Natural killer cell treated with Interleukin-12 subunit alpha and Interleukin-12 subunit beta and Interleukin-15 and Interleukin-18, amount 100 ng/mL, for 72 hours (primary cell): ENCODE measurements at regions not wholly inside any gene's neighbourhood (a gene's known extent, or its start where the extent isn't known, plus 50 kb on each side); places are given as distances from the start of the nearest gene placed in this dataset.
A peak's percentile ranks its signal among the peaks of the same experiment; 100 is the strongest.

ENCODE experiments used
- ATAC-seq, 2 donors: fragments of 150-1000 bp; cut with Tn5 transposase in 1 of 2; sonication (Bioruptor Pico), chemical (Tn5 transposase) in 1 of 2; 2 replicates each; pipeline ENCODE4 v1.10.0; 2021
- DNase-seq: peaks from one replicate; pipeline ENCODE4 v3.0.0; 2022; ENCODE audit warnings: low spot score
- H3K27ac Mint-ChIP-seq, 2 donors: 1 replicate in 1 of 2; 2 replicates in 1 of 2; pipeline ENCODE4 v1.8.0; 2022; ENCODE audit warnings: mixed read lengths in 2 of 2, mild to moderate bottlenecking in 1 of 2, moderate library complexity in 1 of 2
- H3K27me3 Mint-ChIP-seq, 2 donors: 1 replicate in 1 of 2; 2 replicates in 1 of 2; pipeline ENCODE4 v1.8.0; 2022; ENCODE audit warnings: mixed read lengths in 2 of 2
- H3K36me3 Mint-ChIP-seq: one replicate; pipeline ENCODE4 v1.8.0; 2022; ENCODE audit warnings: mixed read lengths
- H3K4me1 Mint-ChIP-seq, 2 donors: 1 replicate in 1 of 2; 2 replicates in 1 of 2; pipeline ENCODE4 v1.8.0; 2022; ENCODE audit warnings: low read depth in 2 of 2, mixed read lengths in 2 of 2, mild to moderate bottlenecking in 1 of 2
- H3K4me3 Mint-ChIP-seq: one replicate; pipeline ENCODE4 v1.8.0; 2022; ENCODE audit warnings: mixed read lengths
- H3K9me3 Mint-ChIP-seq: 2 replicates; pipeline ENCODE4 v1.8.0; 2022; ENCODE audit warnings: mixed read lengths

- DNase-seq (no peak), ATAC-seq (no peak)
- Mint-ChIP-seq H3K27me3 (peaks cover 28 to 63% of the 10 kb centered on the region in 2 donors), H3K27ac (no peak overlapping the region), H3K4me3 (no peak overlapping the region), H3K9me3 (no peaks in the 10 kb centered on the region), H3K36me3 (no peaks in the 10 kb centered on the region), H3K4me1 (no peaks in the 10 kb centered on the region)
Observed at GRCh38 chr1:29901624-29902325, 665.5 kb downstream of the PTPRU start.

GRCh38 chr1:29900712-29901111 lies 664.4 kb downstream of the PTPRU start:
- no peaks in the 10 kb centered on the region for H3K9me3 Mint-ChIP-seq
- H3K27ac Mint-ChIP-seq, result no peak overlapping the region
- no peak for DNase-seq
- ATAC-seq, result no peak
- no peak overlapping the region for H3K4me3 Mint-ChIP-seq
- no peaks in the 10 kb centered on the region for H3K4me1 Mint-ChIP-seq
- no peaks in the 10 kb centered on the region for H3K36me3 Mint-ChIP-seq
- H3K27me3 Mint-ChIP-seq, result peaks cover 32 to 63% of the 10 kb centered on the region in 2 donors

- no peak overlapping the region for H3K4me3 Mint-ChIP-seq
- H3K27ac Mint-ChIP-seq, result no peak overlapping the region
- DNase-seq, result no peak
- H3K36me3 Mint-ChIP-seq, result no peaks in the 10 kb centered on the region
- H3K4me1 Mint-ChIP-seq, result no peaks in the 10 kb centered on the region
- ATAC-seq, result no peak
- peaks cover 38 to 63% of the 10 kb centered on the region in 2 donors for H3K27me3 Mint-ChIP-seq
- H3K9me3 Mint-ChIP-seq, result no peaks in the 10 kb centered on the region
Observed at GRCh38 chr1:29900104-29900679, 663.9 kb downstream of the PTPRU start.

- Mint-ChIP-seq H3K4me3 (no peak overlapping the region), H3K9me3 (no peaks in the 10 kb centered on the region), H3K4me1 (no peaks in the 10 kb centered on the region), H3K27me3 (peaks cover 38 to 60% of the 10 kb centered on the region in 2 donors), H3K36me3 (no peaks in the 10 kb centered on the region), H3K27ac (no peak overlapping the region)
- no peak for DNase-seq
- ATAC-seq, result no peak
Observed at GRCh38 chr1:29896791-29897714, 660.7 kb downstream of the PTPRU start.

GRCh38 chr1:29896300-29896699 lies 660.0 kb downstream of the PTPRU start:
- DNase-seq (no peak), ATAC-seq (no peak)
- Mint-ChIP-seq H3K36me3 (no peaks in the 10 kb centered on the region), H3K9me3 (no peaks in the 10 kb centered on the region), H3K27me3 (peaks cover 41 to 65% of the 10 kb centered on the region in 2 donors), H3K4me3 (no peak overlapping the region), H3K4me1 (no peaks in the 10 kb centered on the region), H3K27ac (no peak overlapping the region)

- Mint-ChIP-seq H3K27me3 (peaks cover 43 to 62% of the 10 kb centered on the region in 2 donors), H3K27ac (no peak overlapping the region), H3K9me3 (no peaks in the 10 kb centered on the region), H3K4me3 (no peak overlapping the region), H3K4me1 (no peaks in the 10 kb centered on the region), H3K36me3 (no peaks in the 10 kb centered on the region)
- ATAC-seq, result no peak
- DNase-seq, result no peak
Observed at GRCh38 chr1:29895201-29895600, 658.9 kb downstream of the PTPRU start.

GRCh38 chr1:29894311-29894710 lies 658.0 kb downstream of the PTPRU start:
- Mint-ChIP-seq H3K9me3 (no peaks in the 10 kb centered on the region), H3K27me3 (peaks cover 46 to 67% of the 10 kb centered on the region in 2 donors), H3K36me3 (no peaks in the 10 kb centered on the region), H3K27ac (no peak overlapping the region), H3K4me3 (no peak overlapping the region), H3K4me1 (no peaks in the 10 kb centered on the region)
- ATAC-seq, result no peak
- DNase-seq, result no peak

- H3K4me1 Mint-ChIP-seq, result no peaks in the 10 kb centered on the region
- H3K9me3 Mint-ChIP-seq, result no peaks in the 10 kb centered on the region
- H3K4me3 Mint-ChIP-seq, result no peak overlapping the region
- H3K27me3 Mint-ChIP-seq, result peaks cover 45 to 65% of the 10 kb centered on the region in 2 donors
- H3K36me3 Mint-ChIP-seq, result no peaks in the 10 kb centered on the region
- no peak for DNase-seq
- H3K27ac Mint-ChIP-seq, result no peak overlapping the region
- ATAC-seq, result no peak
Observed at GRCh38 chr1:29893806-29894205, 657.5 kb downstream of the PTPRU start.

- H3K4me3 Mint-ChIP-seq, result no peak overlapping the region
- no peaks in the 10 kb centered on the region for H3K36me3 Mint-ChIP-seq
- H3K27me3 Mint-ChIP-seq, result peaks cover 44 to 59% of the 10 kb centered on the region in 2 donors
- DNase-seq (no peak), ATAC-seq (no peak)
- no peaks in the 10 kb centered on the region for H3K9me3 Mint-ChIP-seq
- H3K27ac Mint-ChIP-seq, result no peak overlapping the region
- no peaks in the 10 kb centered on the region for H3K4me1 Mint-ChIP-seq
Observed at GRCh38 chr1:29893046-29893723, 656.9 kb downstream of the PTPRU start.

- Mint-ChIP-seq H3K36me3 (no peaks in the 10 kb centered on the region), H3K27me3 (peaks cover 42 to 50% of the 10 kb centered on the region in 2 donors), H3K4me3 (no peak overlapping the region), H3K9me3 (no peaks in the 10 kb centered on the region), H3K4me1 (no peaks in the 10 kb centered on the region), H3K27ac (no peak overlapping the region)
- no peak for DNase-seq
- ATAC-seq, result no peak
Observed at GRCh38 chr1:29892247-29892646, 655.9 kb downstream of the PTPRU start.

GRCh38 chr1:29890201-29890959 lies 654.1 kb downstream of the PTPRU start:
- DNase-seq (no peak), ATAC-seq (peak in 1 of 2 donors; percentile 33)
- no peak overlapping the region for H3K4me3 Mint-ChIP-seq
- H3K36me3 Mint-ChIP-seq, result no peaks in the 10 kb centered on the region
- H3K4me1 Mint-ChIP-seq, result no peaks in the 10 kb centered on the region
- H3K9me3 Mint-ChIP-seq, result no peaks in the 10 kb centered on the region
- peaks cover 27 to 34% of the 10 kb centered on the region in 2 donors for H3K27me3 Mint-ChIP-seq
- H3K27ac Mint-ChIP-seq, result no peak overlapping the region

- DNase-seq, result no peak
- H3K27ac Mint-ChIP-seq, result no peak overlapping the region
- H3K36me3 Mint-ChIP-seq, result no peaks in the 10 kb centered on the region
- H3K9me3 Mint-ChIP-seq, result no peaks in the 10 kb centered on the region
- H3K4me1 Mint-ChIP-seq, result no peaks in the 10 kb centered on the region
- no peak overlapping the region for H3K4me3 Mint-ChIP-seq
- peaks cover 24 to 34% of the 10 kb centered on the region in 2 donors for H3K27me3 Mint-ChIP-seq
- ATAC-seq, result no peak
Observed at GRCh38 chr1:29889776-29890175, 653.5 kb downstream of the PTPRU start.

- no peaks in the 10 kb centered on the region for H3K9me3 Mint-ChIP-seq
- H3K4me1 Mint-ChIP-seq, result no peaks in the 10 kb centered on the region
- peaks cover 13% of the 10 kb centered on the region in 2 donors for H3K27me3 Mint-ChIP-seq
- no peak overlapping the region for H3K27ac Mint-ChIP-seq
- no peak overlapping the region for H3K4me3 Mint-ChIP-seq
- no peak for DNase-seq
- H3K36me3 Mint-ChIP-seq, result no peaks in the 10 kb centered on the region
- no peak for ATAC-seq
Observed at GRCh38 chr1:29884740-29885139, 648.4 kb downstream of the PTPRU start.
